Activated naive CD4-positive, alpha-beta T cell treated with anti-CD3 and anti-CD28 coated beads, Interleukin-2, amount 10 ng/mL, durations not matched to agents 7 days and 5 days (primary cell): ENCODE measurements at regions not wholly inside any gene's neighbourhood (a gene's known extent, or its start where the extent isn't known, plus 50 kb on each side); places are given as distances from the start of the nearest gene placed in this dataset.

ENCODE experiments used
- CTCF ChIA-PET: fragments of 350-600 bp; sonication (Branson Sonifier 250); formaldehyde crosslinking; loops from one replicate; lab custom pipeline; 2021; ENCODE audit warnings: antibody characterized with exemption; lab: Charles Lee
- DNase-seq: peaks from one replicate; pipeline ENCODE4 v3.0.0-alpha.2; 2020
- H3K27ac Mint-ChIP-seq: one replicate; pipeline ENCODE4 v1.8.0; 2021; ENCODE audit warnings: mild to moderate bottlenecking, moderate library complexity, mixed read lengths
- H3K27me3 Mint-ChIP-seq: one replicate; pipeline ENCODE4 v1.8.0; 2021; ENCODE audit warnings: mild to moderate bottlenecking, mixed read lengths
- H3K36me3 Mint-ChIP-seq: one replicate; pipeline ENCODE4 v1.8.0; 2021; ENCODE audit warnings: mixed read lengths
- H3K4me1 Mint-ChIP-seq: one replicate; pipeline ENCODE4 v1.8.0; 2021; ENCODE audit warnings: mixed read lengths
- H3K4me3 Mint-ChIP-seq: one replicate; pipeline ENCODE4 v1.8.0; 2021; ENCODE audit warnings: mild to moderate bottlenecking, moderate library complexity, mixed read lengths
- H3K9me3 Mint-ChIP-seq: one replicate; pipeline ENCODE4 v1.8.0; 2021; ENCODE audit warnings: mixed read lengths

GRCh38 chr4:130183766-130184165, 1087.8 kb downstream of the C4orf33 start:
- no peak for DNase-seq
- CTCF ChIA-PET, result no interaction called here

GRCh38 chr4:130185123-130185522, 1089.2 kb downstream of the C4orf33 start:
- H3K27me3 Mint-ChIP-seq, result no peaks in the 10 kb centered on the region
- DNase-seq, result no peak
- H3K4me1 Mint-ChIP-seq, result no peaks in the 10 kb centered on the region
- peaks cover 4% of the 10 kb centered on the region for H3K9me3 Mint-ChIP-seq
- H3K27ac Mint-ChIP-seq, result no peak overlapping the region
- CTCF ChIA-PET, result no interaction called here
- H3K4me3 Mint-ChIP-seq, result no peak overlapping the region
- no peaks in the 10 kb centered on the region for H3K36me3 Mint-ChIP-seq

More at GRCh38 chr4:130183766-130184165, 1087.8 kb downstream of the C4orf33 start:
- H3K27me3 Mint-ChIP-seq, result no peaks in the 10 kb centered on the region
- H3K9me3 Mint-ChIP-seq, result no peaks in the 10 kb centered on the region
- H3K4me3 Mint-ChIP-seq, result no peak overlapping the region
- H3K27ac Mint-ChIP-seq, result no peak overlapping the region
- no peaks in the 10 kb centered on the region for H3K36me3 Mint-ChIP-seq
- no peaks in the 10 kb centered on the region for H3K4me1 Mint-ChIP-seq

GRCh38 chr4:130186931-130187330, 1091.0 kb downstream of the C4orf33 start:
- no peaks in the 10 kb centered on the region for H3K4me1 Mint-ChIP-seq
- H3K36me3 Mint-ChIP-seq, result no peaks in the 10 kb centered on the region
- CTCF ChIA-PET, result no interaction called here
- H3K4me3 Mint-ChIP-seq, result no peak overlapping the region
- no peak overlapping the region for H3K27ac Mint-ChIP-seq
- peaks cover 4% of the 10 kb centered on the region for H3K9me3 Mint-ChIP-seq
- no peak for DNase-seq
- no peaks in the 10 kb centered on the region for H3K27me3 Mint-ChIP-seq

GRCh38 chr4:130187587-130187986, 1091.6 kb downstream of the C4orf33 start:
- DNase-seq, result no peak
- Mint-ChIP-seq H3K36me3 (no peaks in the 10 kb centered on the region), H3K4me3 (no peak overlapping the region), H3K27me3 (no peaks in the 10 kb centered on the region), H3K27ac (no peak overlapping the region), H3K4me1 (no peaks in the 10 kb centered on the region), H3K9me3 (peaks cover 7% of the 10 kb centered on the region)
- CTCF ChIA-PET, result no interaction called here

GRCh38 chr4:130192787-130193186, 1096.8 kb downstream of the C4orf33 start:
- CTCF ChIA-PET, result no interaction called here
- no peaks in the 10 kb centered on the region for H3K27me3 Mint-ChIP-seq
- no peaks in the 10 kb centered on the region for H3K4me1 Mint-ChIP-seq
- DNase-seq, result no peak
- no peak overlapping the region for H3K4me3 Mint-ChIP-seq
- H3K27ac Mint-ChIP-seq, result no peak overlapping the region
- H3K36me3 Mint-ChIP-seq, result no peaks in the 10 kb centered on the region
- H3K9me3 Mint-ChIP-seq, result peaks cover 7% of the 10 kb centered on the region

GRCh38 chr4:130197946-130198345, 1102.0 kb downstream of the C4orf33 start:
- CTCF ChIA-PET, result no interaction called here
- no peak for DNase-seq
- peaks cover 7% of the 10 kb centered on the region for H3K9me3 Mint-ChIP-seq
- H3K4me3 Mint-ChIP-seq, result no peak overlapping the region
- H3K36me3 Mint-ChIP-seq, result no peaks in the 10 kb centered on the region
- no peak overlapping the region for H3K27ac Mint-ChIP-seq
- no peaks in the 10 kb centered on the region for H3K27me3 Mint-ChIP-seq
- no peaks in the 10 kb centered on the region for H3K4me1 Mint-ChIP-seq

GRCh38 chr4:130203571-130203970, 1107.6 kb downstream of the C4orf33 start:
- Mint-ChIP-seq H3K27me3 (no peaks in the 10 kb centered on the region), H3K9me3 (peaks cover 12% of the 10 kb centered on the region), H3K4me1 (no peaks in the 10 kb centered on the region), H3K27ac (no peak overlapping the region), H3K4me3 (no peak overlapping the region), H3K36me3 (no peaks in the 10 kb centered on the region)
- no peak for DNase-seq
- CTCF ChIA-PET, result no interaction called here

GRCh38 chr4:130210864-130211263, 1114.9 kb downstream of the C4orf33 start:
- no peak overlapping the region for H3K4me3 Mint-ChIP-seq
- H3K27ac Mint-ChIP-seq, result no peak overlapping the region
- no peaks in the 10 kb centered on the region for H3K9me3 Mint-ChIP-seq
- CTCF ChIA-PET, result no interaction called here
- no peak for DNase-seq
- no peaks in the 10 kb centered on the region for H3K4me1 Mint-ChIP-seq
- no peaks in the 10 kb centered on the region for H3K27me3 Mint-ChIP-seq
- H3K36me3 Mint-ChIP-seq, result no peaks in the 10 kb centered on the region

GRCh38 chr4:130214268-130214667, 1118.3 kb downstream of the C4orf33 start:
- no peaks in the 10 kb centered on the region for H3K4me1 Mint-ChIP-seq
- H3K27me3 Mint-ChIP-seq, result no peaks in the 10 kb centered on the region
- no peaks in the 10 kb centered on the region for H3K36me3 Mint-ChIP-seq
- CTCF ChIA-PET, result no interaction called here
- no peaks in the 10 kb centered on the region for H3K9me3 Mint-ChIP-seq
- no peak overlapping the region for H3K4me3 Mint-ChIP-seq
- no peak overlapping the region for H3K27ac Mint-ChIP-seq
- DNase-seq, result no peak

- CTCF ChIA-PET, result no interaction called here
- H3K4me3 Mint-ChIP-seq, result no peak overlapping the region
- H3K9me3 Mint-ChIP-seq, result peaks cover 5% of the 10 kb centered on the region
- H3K4me1 Mint-ChIP-seq, result peaks cover 4% of the 10 kb centered on the region
- no peak for DNase-seq
- no peaks in the 10 kb centered on the region for H3K36me3 Mint-ChIP-seq
- H3K27me3 Mint-ChIP-seq, result no peaks in the 10 kb centered on the region
- H3K27ac Mint-ChIP-seq, result no peak overlapping the region
Observed at GRCh38 chr4:130233377-130234047, 1137.6 kb downstream of the C4orf33 start.

- H3K27ac Mint-ChIP-seq, result no peak overlapping the region
- no peak for DNase-seq
- no peaks in the 10 kb centered on the region for H3K27me3 Mint-ChIP-seq
- no peak overlapping the region for H3K4me3 Mint-ChIP-seq
- peaks cover 3% of the 10 kb centered on the region for H3K9me3 Mint-ChIP-seq
- H3K36me3 Mint-ChIP-seq, result no peaks in the 10 kb centered on the region
- peaks cover 4% of the 10 kb centered on the region for H3K4me1 Mint-ChIP-seq
- CTCF ChIA-PET, result no interaction called here
Observed at GRCh38 chr4:130238121-130238520, 1142.2 kb downstream of the C4orf33 start.

GRCh38 chr4:130249002-130249401, 1153.0 kb downstream of the C4orf33 start:
- Mint-ChIP-seq H3K27ac (no peak overlapping the region), H3K9me3 (peaks cover 1% of the 10 kb centered on the region), H3K4me1 (no peaks in the 10 kb centered on the region), H3K36me3 (no peaks in the 10 kb centered on the region), H3K27me3 (no peaks in the 10 kb centered on the region), H3K4me3 (no peak overlapping the region)
- no peak for DNase-seq
- CTCF ChIA-PET, result no interaction called here

GRCh38 chr4:130257271-130257670, 1161.3 kb downstream of the C4orf33 start:
- DNase-seq, result no peak
- H3K4me1 Mint-ChIP-seq, result no peaks in the 10 kb centered on the region
- H3K4me3 Mint-ChIP-seq, result no peak overlapping the region
- no peaks in the 10 kb centered on the region for H3K9me3 Mint-ChIP-seq
- H3K36me3 Mint-ChIP-seq, result no peaks in the 10 kb centered on the region
- no peaks in the 10 kb centered on the region for H3K27me3 Mint-ChIP-seq
- CTCF ChIA-PET, result no interaction called here
- H3K27ac Mint-ChIP-seq, result no peak overlapping the region

GRCh38 chr4:130266814-130267213, 1170.9 kb downstream of the C4orf33 start:
- H3K27me3 Mint-ChIP-seq, result no peaks in the 10 kb centered on the region
- no peaks in the 10 kb centered on the region for H3K36me3 Mint-ChIP-seq
- CTCF ChIA-PET, result no interaction called here
- no peak overlapping the region for H3K4me3 Mint-ChIP-seq
- peaks cover 9% of the 10 kb centered on the region for H3K9me3 Mint-ChIP-seq
- no peak for DNase-seq
- no peaks in the 10 kb centered on the region for H3K4me1 Mint-ChIP-seq
- H3K27ac Mint-ChIP-seq, result no peak overlapping the region

- Mint-ChIP-seq H3K27ac (no peak overlapping the region), H3K4me1 (no peaks in the 10 kb centered on the region), H3K9me3 (peaks cover 7% of the 10 kb centered on the region), H3K4me3 (no peak overlapping the region), H3K36me3 (no peaks in the 10 kb centered on the region), H3K27me3 (no peaks in the 10 kb centered on the region)
- CTCF ChIA-PET, result no interaction called here
- no peak for DNase-seq
Observed at GRCh38 chr4:130288576-130288975, 1192.6 kb downstream of the C4orf33 start.
